MCF 10A (cell line): ENCODE measurements at regions not wholly inside any gene's neighbourhood (a gene's known extent, or its start where the extent isn't known, plus 50 kb on each side); places are given as distances from the start of the nearest gene placed in this dataset.

Experiments
- BruUV-seq: library from RNA; stranded (reverse); fragments of 400-500 nt; replicated peaks from 2 replicates; lab custom pipeline; 2021; lab: Mats Ljungman, UMichigan
- CTCF ChIA-PET: fragments of 300-600 bp; sonication (Branson Sonifier 250); formaldehyde crosslinking; extraction: SDS; loops from one replicate; lab custom pipeline; 2021; ENCODE audit warnings: antibody characterized with exemption, inconsistent platforms; lab: Yijun Ruan, JAX
- POLR2A ChIA-PET: fragments of 300-600, 350-650 bp; sonication (Branson Sonifier 250); formaldehyde crosslinking; extraction: SDS; loops from one replicate; lab custom pipeline; 2020; ENCODE audit warnings: antibody characterized with exemption, inconsistent platforms; lab: Yijun Ruan, JAX
- DNase-seq: peaks from one replicate; pipeline ENCODE4 v3.0.0-alpha.2; 2018; ENCODE audit not compliant: unreplicated experiment
- H3K27ac Mint-ChIP-seq: one replicate; pipeline ENCODE4 v1.8.0; 2022; ENCODE audit warnings: mild to moderate bottlenecking, low read depth, mixed read lengths; ENCODE audit not compliant: unreplicated experiment
- H3K27me3 Mint-ChIP-seq: one replicate; pipeline ENCODE4 v1.8.0; 2022; ENCODE audit warnings: mixed read lengths; ENCODE audit not compliant: insufficient read depth, unreplicated experiment
- H3K36me3 Mint-ChIP-seq: one replicate; pipeline ENCODE4 v1.8.0; 2022; ENCODE audit warnings: mild to moderate bottlenecking, moderate library complexity, mixed read lengths; ENCODE audit not compliant: insufficient read depth, unreplicated experiment
- H3K4me1 Mint-ChIP-seq: one replicate; pipeline ENCODE4 v1.8.0; 2022; ENCODE audit warnings: mixed read lengths; ENCODE audit not compliant: insufficient read depth, unreplicated experiment
- H3K4me3 Mint-ChIP-seq: one replicate; pipeline ENCODE4 v1.8.0; 2022; ENCODE audit warnings: mild to moderate bottlenecking, moderate library complexity, mixed read lengths; ENCODE audit not compliant: unreplicated experiment
- H3K9me3 Mint-ChIP-seq: one replicate; pipeline ENCODE4 v1.8.0; 2022; ENCODE audit warnings: mixed read lengths; ENCODE audit not compliant: unreplicated experiment
- CTCF ChIP-seq: fragments of 200-600 bp; IDR thresholded peaks from one replicate; pipeline ENCODE4 v1.8.0; 2022; ENCODE audit warnings: antibody characterized with exemption, mild to moderate bottlenecking; ENCODE audit not compliant: unreplicated experiment
- intact Hi-C: fragments of 100-400 bp; cut with micrococcal nuclease; formaldehyde crosslinking; loops from 2 replicates; pipeline ENCODE4 v1.14.1; 2022

GRCh38 chr4:11698846-11699590 is 270.3 kb upstream of the HS3ST1 start:
- ChIA-PET CTCF (interaction anchor here (0.6 to 1.3 kb wide), 4 partner anchors 22 to 934 kb away, joined by 3 to 4 read pairs (median 3); no protein-coding TSS in a partner anchor), POLR2A (interaction anchor here (0.7 to 1.0 kb wide), 3 partner anchors 9 to 65 kb away, joined by 3 to 4 read pairs (median 3); no protein-coding TSS in a partner anchor)
- Mint-ChIP-seq H3K4me3 (peak overlapping the region; percentile 24), H3K36me3 (no peaks in the 10 kb centered on the region), H3K27me3 (no peaks in the 10 kb centered on the region), H3K9me3 (peaks cover 4% of the 10 kb centered on the region), H3K27ac (peak overlapping the region; percentile 72), H3K4me1 (peaks cover 19% of the 10 kb centered on the region)
- peak; percentile 89 for DNase-seq
- intact Hi-C loops, result no loop called here
- no peak for TF ChIP-seq CTCF
- BruUV-seq, result TSS peak; percentile 65

- H3K27ac Mint-ChIP-seq, result peak overlapping the region; percentile 72
- ChIA-PET CTCF (interaction anchor here (1.3 kb wide), 2 partner anchors 23 to 935 kb away, joined by 3 to 4 read pairs; no protein-coding TSS in a partner anchor), POLR2A (interaction anchor here (1.0 kb wide), 2 partner anchors 63 to 64 kb away, joined by 3 to 4 read pairs; no protein-coding TSS in a partner anchor)
- H3K4me3 Mint-ChIP-seq, result no peak overlapping the region
- no peaks in the 10 kb centered on the region for H3K27me3 Mint-ChIP-seq
- BruUV-seq, result no TSS peak
- H3K9me3 Mint-ChIP-seq, result peaks cover 14% of the 10 kb centered on the region
- peak; percentile 40 for DNase-seq
- H3K36me3 Mint-ChIP-seq, result peaks cover 6% of the 10 kb centered on the region
- TF ChIP-seq CTCF, result no peak
- H3K4me1 Mint-ChIP-seq, result peaks cover 17% of the 10 kb centered on the region
- intact Hi-C loops, result no loop called here
Observed at GRCh38 chr4:11698033-11698432, 269.3 kb upstream of the HS3ST1 start.

GRCh38 chr4:11693693-11694092 is 265.0 kb upstream of the HS3ST1 start:
- Mint-ChIP-seq H3K27me3 (no peaks in the 10 kb centered on the region), H3K9me3 (peaks cover 20% of the 10 kb centered on the region), H3K27ac (no peak overlapping the region), H3K4me3 (no peak overlapping the region), H3K36me3 (peaks cover 6% of the 10 kb centered on the region), H3K4me1 (peaks cover 8% of the 10 kb centered on the region)
- intact Hi-C loops, result no loop called here
- BruUV-seq, result no TSS peak
- no peak for TF ChIP-seq CTCF
- POLR2A ChIA-PET, result interaction anchor here (0.7 kb wide), 1 partner anchor 130 kb away, joined by 4 read pairs; no protein-coding TSS in a partner anchor
- CTCF ChIA-PET, result interaction anchor here (0.7 kb wide), 1 partner anchor 1063 kb away, joined by 4 read pairs; no protein-coding TSS in a partner anchor
- no peak for DNase-seq

- Mint-ChIP-seq H3K36me3 (peaks cover 6% of the 10 kb centered on the region), H3K4me1 (no peaks in the 10 kb centered on the region), H3K27ac (no peak overlapping the region), H3K27me3 (no peaks in the 10 kb centered on the region), H3K9me3 (peaks cover 20% of the 10 kb centered on the region), H3K4me3 (no peak overlapping the region)
- intact Hi-C loops, result no loop called here
- no peak for DNase-seq
- ChIA-PET POLR2A (interaction anchor here (0.7 kb wide), 1 partner anchor 262 kb away, joined by 3 read pairs; the partner anchor contains the start of gene HS3ST1), CTCF (interaction anchor here (0.6 to 1.7 kb wide), 2 partner anchors 29 to 524 kb away, joined by 3 to 4 read pairs; no protein-coding TSS in a partner anchor)
- BruUV-seq, result no TSS peak
- no peak for TF ChIP-seq CTCF
Observed at GRCh38 chr4:11691236-11691635, 262.5 kb upstream of the HS3ST1 start.
